ENCODE measurements at regions not wholly inside any gene's neighbourhood (a gene's known extent, or its start where the extent isn't known, plus 50 kb on each side); places are given as distances from the start of the nearest gene placed in this dataset.

DNA sequence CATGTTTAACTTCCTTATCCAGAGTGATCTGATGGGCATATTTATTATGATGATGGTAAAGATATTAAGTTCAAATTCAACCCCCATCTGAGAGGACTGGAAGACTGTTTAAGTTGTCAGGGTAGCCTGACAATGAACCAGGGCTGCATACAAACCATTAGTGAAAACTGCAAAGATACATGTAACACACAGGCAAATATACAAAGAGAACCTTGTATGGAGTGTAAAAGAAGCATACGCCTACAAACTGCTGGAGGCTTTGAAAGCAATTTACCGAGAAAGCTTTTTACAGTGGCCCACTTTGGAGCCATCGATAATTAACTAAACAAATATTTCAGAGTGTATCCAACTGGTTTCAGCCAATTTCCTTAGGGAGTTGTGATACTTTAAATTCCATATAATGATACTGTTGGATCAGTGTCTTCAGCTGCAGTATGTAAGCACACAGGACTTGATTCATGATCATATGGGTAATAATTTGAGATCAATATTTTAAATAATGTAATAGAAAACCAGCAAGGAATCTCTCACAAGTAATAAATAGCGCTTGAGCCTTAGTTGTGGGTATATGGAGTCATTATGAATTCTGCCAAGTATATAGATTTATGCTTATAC lies 231.5 kb upstream of the SPRY2 start:
- DNase-seq (ENCODE audit: low spot score): no peak
- in situ Hi-C loops (cut with MboI; ENCODE audit: low pct_unique_long_range_greater_than_20kb, low sequenced_read_pairs, unreplicated experiment): no loop called here
- TF ChIP-seq, protein P1, sequence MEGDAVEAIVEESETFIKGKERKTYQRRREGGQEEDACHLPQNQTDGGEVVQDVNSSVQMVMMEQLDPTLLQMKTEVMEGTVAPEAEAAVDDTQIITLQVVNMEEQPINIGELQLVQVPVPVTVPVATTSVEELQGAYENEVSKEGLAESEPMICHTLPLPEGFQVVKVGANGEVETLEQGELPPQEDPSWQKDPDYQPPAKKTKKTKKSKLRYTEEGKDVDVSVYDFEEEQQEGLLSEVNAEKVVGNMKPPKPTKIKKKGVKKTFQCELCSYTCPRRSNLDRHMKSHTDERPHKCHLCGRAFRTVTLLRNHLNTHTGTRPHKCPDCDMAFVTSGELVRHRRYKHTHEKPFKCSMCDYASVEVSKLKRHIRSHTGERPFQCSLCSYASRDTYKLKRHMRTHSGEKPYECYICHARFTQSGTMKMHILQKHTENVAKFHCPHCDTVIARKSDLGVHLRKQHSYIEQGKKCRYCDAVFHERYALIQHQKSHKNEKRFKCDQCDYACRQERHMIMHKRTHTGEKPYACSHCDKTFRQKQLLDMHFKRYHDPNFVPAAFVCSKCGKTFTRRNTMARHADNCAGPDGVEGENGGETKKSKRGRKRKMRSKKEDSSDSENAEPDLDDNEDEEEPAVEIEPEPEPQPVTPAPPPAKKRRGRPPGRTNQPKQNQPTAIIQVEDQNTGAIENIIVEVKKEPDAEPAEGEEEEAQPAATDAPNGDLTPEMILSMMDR (IDR thresholded peaks at IDR 0.05; ENCODE audit: extremely low read depth, insufficient read depth, missing control alignments): no peak

DNA sequence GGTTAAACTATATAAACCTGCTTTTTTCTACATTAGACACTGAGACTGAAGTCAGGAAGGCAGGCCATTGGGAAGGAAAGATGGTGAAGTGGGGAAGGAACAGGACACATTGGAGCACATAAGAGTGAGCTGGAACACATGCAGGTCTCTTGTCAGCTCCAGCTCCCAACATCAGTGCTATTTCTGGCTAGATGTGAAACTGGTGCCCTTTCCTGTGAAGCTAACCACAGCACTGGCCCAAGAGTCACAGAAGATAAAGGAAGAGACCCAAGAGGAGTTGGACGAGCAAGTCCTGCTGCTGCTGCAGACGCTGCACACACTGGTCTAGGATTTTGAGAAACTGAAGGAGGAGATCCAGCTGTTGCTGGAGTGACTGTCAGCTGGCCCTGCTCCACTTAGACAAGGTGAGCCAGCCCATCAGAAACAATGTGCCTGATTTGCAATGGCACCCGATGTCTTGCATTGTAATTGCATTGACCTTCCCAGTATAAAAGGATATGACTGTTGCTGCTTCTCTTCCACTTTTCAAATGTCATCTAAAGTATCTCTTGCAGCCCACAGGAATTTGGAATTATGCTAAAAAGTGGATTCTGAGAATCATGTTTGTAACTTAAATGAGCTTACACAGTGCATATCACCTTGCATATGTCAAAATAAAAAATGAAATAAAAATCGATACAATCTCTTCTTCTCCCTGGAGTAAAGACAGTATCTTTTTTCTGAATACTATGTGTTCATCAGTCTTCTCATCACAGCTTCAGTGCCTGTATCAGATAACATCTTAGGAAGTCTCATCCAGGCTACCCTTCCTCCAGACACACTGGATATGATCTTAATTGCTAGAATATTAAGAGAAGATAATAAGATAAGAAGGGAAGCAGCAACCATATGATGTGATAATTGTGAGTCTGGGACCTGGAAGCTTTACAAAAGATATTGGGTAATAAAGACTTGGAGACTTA lies 230.7 kb upstream of the SPRY2 start:
- no peak for DNase-seq (ENCODE audit: low spot score)
- TF ChIP-seq, protein P1 (IDR thresholded peaks at IDR 0.05; ENCODE audit: extremely low read depth, insufficient read depth, missing control alignments): no peak
- in situ Hi-C loops (cut with MboI; ENCODE audit: low pct_unique_long_range_greater_than_20kb, low sequenced_read_pairs, unreplicated experiment): no loop called here

DNA sequence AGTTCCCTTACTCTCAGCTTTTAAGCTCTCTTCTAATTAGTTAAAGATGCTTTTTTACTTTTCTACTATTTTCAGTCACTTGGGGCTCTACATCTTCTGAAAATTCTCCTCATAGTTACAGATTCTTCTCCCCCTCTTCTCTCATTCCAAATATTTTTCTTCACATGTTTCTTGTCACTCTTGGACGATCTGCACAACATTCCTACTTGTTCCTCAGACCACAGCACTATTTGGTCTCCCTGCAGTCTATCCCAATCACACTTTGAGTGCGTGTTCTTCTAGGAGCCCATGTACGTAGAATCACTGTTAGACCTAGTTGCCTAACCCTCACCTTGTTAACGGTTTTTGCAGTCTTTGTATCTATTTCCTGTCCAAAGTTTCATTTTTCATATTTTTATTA lies 222.5 kb upstream of the SPRY2 start:
- in situ Hi-C loops (cut with MboI; ENCODE audit: low pct_unique_long_range_greater_than_20kb, low sequenced_read_pairs, unreplicated experiment): no loop called here
- no peak for DNase-seq (ENCODE audit: low spot score)
- TF ChIP-seq, protein P1 (IDR thresholded peaks at IDR 0.05; ENCODE audit: extremely low read depth, insufficient read depth, missing control alignments): no peak

DNA sequence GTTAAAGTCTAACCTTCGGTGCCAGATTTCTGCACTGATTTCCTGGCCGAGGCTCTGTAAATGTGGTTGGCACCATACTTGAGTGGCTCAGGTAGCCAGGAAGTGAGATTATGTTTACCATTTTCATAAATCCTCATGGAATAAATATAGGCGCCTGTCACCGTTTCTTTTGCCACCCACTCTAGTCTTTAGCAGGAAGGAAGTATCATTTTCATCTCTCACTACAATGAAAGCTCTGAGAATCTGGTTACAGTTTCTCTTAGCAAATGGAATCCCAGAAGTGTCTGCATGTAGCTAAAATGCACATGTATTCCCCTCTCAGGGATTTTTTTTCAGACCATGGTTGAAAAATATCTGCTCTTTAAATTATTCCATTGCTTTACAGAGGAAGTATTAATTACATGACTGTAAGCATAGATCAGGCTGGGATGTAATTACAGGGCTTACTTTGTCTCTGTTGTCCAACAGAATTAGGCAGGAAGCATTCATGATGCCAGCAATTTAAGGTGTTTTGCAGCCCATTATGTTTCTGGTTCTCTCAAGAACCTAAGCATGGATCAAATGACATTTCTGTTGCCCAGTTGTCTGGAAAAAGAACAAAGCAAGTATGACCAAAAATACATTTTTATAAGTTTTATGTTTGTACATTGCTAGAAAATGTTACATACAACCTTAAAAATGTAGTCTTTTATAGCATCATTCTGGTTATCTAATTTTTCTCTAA lies 221.7 kb upstream of the SPRY2 start:
- no peak for DNase-seq (ENCODE audit: low spot score)
- in situ Hi-C loops (cut with MboI; ENCODE audit: low pct_unique_long_range_greater_than_20kb, low sequenced_read_pairs, unreplicated experiment): no loop called here
- TF ChIP-seq, protein P1 (IDR thresholded peaks at IDR 0.05; ENCODE audit: extremely low read depth, insufficient read depth, missing control alignments): no peak

DNA sequence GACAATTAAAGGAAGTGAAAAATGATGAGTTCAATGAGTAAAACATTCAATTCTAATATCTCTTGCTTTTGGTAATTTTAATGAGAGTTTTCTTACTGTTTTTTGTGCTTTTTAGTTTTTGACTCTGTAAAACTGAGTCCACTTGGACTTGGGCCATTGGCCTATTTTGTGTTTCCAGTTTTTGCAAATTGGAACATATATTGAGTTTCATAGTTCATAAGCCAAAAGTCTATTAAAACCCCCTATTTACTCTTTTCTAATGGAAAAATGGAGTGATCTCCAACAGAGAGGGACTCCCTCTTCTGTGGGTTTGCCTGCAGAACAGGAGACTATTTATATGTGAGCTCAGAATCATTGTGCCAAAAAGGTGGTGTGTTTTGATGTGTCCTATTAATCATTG lies 219.7 kb upstream of the SPRY2 start:
- TF ChIP-seq, protein P1 (IDR thresholded peaks at IDR 0.05; ENCODE audit: extremely low read depth, insufficient read depth, missing control alignments): no peak
- in situ Hi-C loops (cut with MboI; ENCODE audit: low pct_unique_long_range_greater_than_20kb, low sequenced_read_pairs, unreplicated experiment): no loop called here
- DNase-seq (ENCODE audit: low spot score): no peak

GRCh38 chr13:80559944-80560343 lies 219.0 kb upstream of the SPRY2 start:
- TF ChIP-seq, protein P1 (IDR thresholded peaks at IDR 0.05; ENCODE audit: extremely low read depth, insufficient read depth, missing control alignments): no peak
- DNase-seq (ENCODE audit: low spot score): no peak
- in situ Hi-C loops (cut with MboI; ENCODE audit: low pct_unique_long_range_greater_than_20kb, low sequenced_read_pairs, unreplicated experiment): no loop called here
